Breast epithelium (tissue), 3 donors: ENCODE measurements at regions not wholly inside any gene's neighbourhood (a gene's known extent, or its start where the extent isn't known, plus 50 kb on each side); places are given as distances from the start of the nearest gene placed in this dataset.
"Not testable (repeated sequence)": the region's sequence is repeated elsewhere in the genome, so short reads cannot be mapped to it uniquely, and the experiment has no call there.

ENCODE experiments used
- POLR2A ChIP-seq: fragments of 450-650 bp; IDR thresholded peaks from one replicate; pipeline ENCODE4 v1.6.1; 2016; ENCODE audit warnings: antibody characterized with exemption, mild to moderate bottlenecking, moderate library complexity
- POLR2AphosphoS5 ChIP-seq, 3 donors: sonication (generic); formaldehyde crosslinking; IDR thresholded peaks; one replicate each; pipeline ENCODE4 v1.6.1; 2017; ENCODE audit warnings: antibody characterized with exemption in 3 of 3
- TF ChIP-seq, protein P1 (sequence below), 3 donors: fragments of 450-650 bp; IDR thresholded peaks; one replicate each; pipeline ENCODE4 v1.5.1; 2016 to 2017; ENCODE audit warnings: antibody characterized with exemption in 3 of 3, mild to moderate bottlenecking in 3 of 3, moderate library complexity in 3 of 3

GRCh38 chr12:131411827-131412226, 299.1 kb upstream of the SFSWAP start:
- TF ChIP-seq, protein P1, sequence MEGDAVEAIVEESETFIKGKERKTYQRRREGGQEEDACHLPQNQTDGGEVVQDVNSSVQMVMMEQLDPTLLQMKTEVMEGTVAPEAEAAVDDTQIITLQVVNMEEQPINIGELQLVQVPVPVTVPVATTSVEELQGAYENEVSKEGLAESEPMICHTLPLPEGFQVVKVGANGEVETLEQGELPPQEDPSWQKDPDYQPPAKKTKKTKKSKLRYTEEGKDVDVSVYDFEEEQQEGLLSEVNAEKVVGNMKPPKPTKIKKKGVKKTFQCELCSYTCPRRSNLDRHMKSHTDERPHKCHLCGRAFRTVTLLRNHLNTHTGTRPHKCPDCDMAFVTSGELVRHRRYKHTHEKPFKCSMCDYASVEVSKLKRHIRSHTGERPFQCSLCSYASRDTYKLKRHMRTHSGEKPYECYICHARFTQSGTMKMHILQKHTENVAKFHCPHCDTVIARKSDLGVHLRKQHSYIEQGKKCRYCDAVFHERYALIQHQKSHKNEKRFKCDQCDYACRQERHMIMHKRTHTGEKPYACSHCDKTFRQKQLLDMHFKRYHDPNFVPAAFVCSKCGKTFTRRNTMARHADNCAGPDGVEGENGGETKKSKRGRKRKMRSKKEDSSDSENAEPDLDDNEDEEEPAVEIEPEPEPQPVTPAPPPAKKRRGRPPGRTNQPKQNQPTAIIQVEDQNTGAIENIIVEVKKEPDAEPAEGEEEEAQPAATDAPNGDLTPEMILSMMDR (IDR thresholded peaks at IDR 0.05): not testable (repeated sequence)
- TF ChIP-seq POLR2AphosphoS5 (IDR thresholded peaks at IDR 0.05); POLR2A: not testable (repeated sequence)
